ENCODE measurements at regions not wholly inside any gene's neighbourhood (a gene's known extent, or its start where the extent isn't known, plus 50 kb on each side); places are given as distances from the start of the nearest gene placed in this dataset.
"Not testable (repeated sequence)": the region's sequence is repeated elsewhere in the genome, so short reads cannot be mapped to it uniquely, and the experiment has no call there.

GRCh38 chr14:82897469-82898308 lies 1364.0 kb upstream of the SEL1L start:
- Histone ChIP-seq H3K4me1 (ENCODE audit: control insufficient read depth, insufficient read depth, low read length) (no peaks in the 10 kb centered on the region), H3K36me3 (ENCODE audit: insufficient read depth, low read length) (no peaks in the 10 kb centered on the region), H3K9ac (ENCODE audit: low read depth, low read length) (no peak overlapping the region), H3K4me3 (ENCODE audit: low read length) (no peak overlapping the region), H3K27me3 (ENCODE audit: control insufficient read depth, insufficient read depth, low read length) (no peaks in the 10 kb centered on the region), H3K4me2 (ENCODE audit: low read length) (no peak overlapping the region), H3K9me3 (replicated peaks; ENCODE audit: low read length) (no peaks in the 10 kb centered on the region)

GRCh38 chr14:82905762-82906161 lies 1372.1 kb upstream of the SEL1L start:
- H3K9me3 ChIP-seq (replicated peaks; ENCODE audit: low read length) = peaks cover 2% of the 10 kb centered on the region
- no peaks in the 10 kb centered on the region for H3K36me3 ChIP-seq (ENCODE audit: insufficient read depth, low read length)
- H3K27me3 ChIP-seq (ENCODE audit: control insufficient read depth, insufficient read depth, low read length) = no peaks in the 10 kb centered on the region
- H3K4me1 ChIP-seq (ENCODE audit: control insufficient read depth, insufficient read depth, low read length) = no peaks in the 10 kb centered on the region
- H3K4me3 ChIP-seq (ENCODE audit: low read length) = no peak overlapping the region
- no peak overlapping the region for H3K9ac ChIP-seq (ENCODE audit: low read depth, low read length)
- H3K4me2 ChIP-seq (ENCODE audit: low read length) = no peak overlapping the region

- Histone ChIP-seq H3K4me1 (ENCODE audit: control insufficient read depth, insufficient read depth, low read length) (no peaks in the 10 kb centered on the region), H3K4me3 (ENCODE audit: low read length) (no peak overlapping the region), H3K27me3 (ENCODE audit: control insufficient read depth, insufficient read depth, low read length) (no peaks in the 10 kb centered on the region), H3K9me3 (replicated peaks; ENCODE audit: low read length) (no peaks in the 10 kb centered on the region), H3K4me2 (ENCODE audit: low read length) (no peak overlapping the region), H3K36me3 (ENCODE audit: insufficient read depth, low read length) (no peaks in the 10 kb centered on the region), H3K9ac (ENCODE audit: low read depth, low read length) (no peak overlapping the region)
Observed at GRCh38 chr14:82911930-82912329, 1378.3 kb upstream of the SEL1L start.

GRCh38 chr14:82913396-82913795 lies 1379.7 kb upstream of the SEL1L start:
- Histone ChIP-seq H3K4me1 (ENCODE audit: control insufficient read depth, insufficient read depth, low read length) (no peaks in the 10 kb centered on the region), H3K4me2 (ENCODE audit: low read length) (no peak overlapping the region), H3K9me3 (replicated peaks; ENCODE audit: low read length) (no peaks in the 10 kb centered on the region), H3K27me3 (ENCODE audit: control insufficient read depth, insufficient read depth, low read length) (no peaks in the 10 kb centered on the region), H3K9ac (ENCODE audit: low read depth, low read length) (no peak overlapping the region), H3K4me3 (ENCODE audit: low read length) (no peak overlapping the region), H3K36me3 (ENCODE audit: insufficient read depth, low read length) (no peaks in the 10 kb centered on the region)

GRCh38 chr14:82915381-82915780 lies 1381.7 kb upstream of the SEL1L start:
- H3K27me3 ChIP-seq (ENCODE audit: control insufficient read depth, insufficient read depth, low read length) = no peaks in the 10 kb centered on the region
- H3K9ac ChIP-seq (ENCODE audit: low read depth, low read length) = no peak overlapping the region
- no peak overlapping the region for H3K4me3 ChIP-seq (ENCODE audit: low read length)
- H3K4me2 ChIP-seq (ENCODE audit: low read length) = no peak overlapping the region
- H3K36me3 ChIP-seq (ENCODE audit: insufficient read depth, low read length) = no peaks in the 10 kb centered on the region
- no peaks in the 10 kb centered on the region for H3K4me1 ChIP-seq (ENCODE audit: control insufficient read depth, insufficient read depth, low read length)
- peaks cover 4% of the 10 kb centered on the region for H3K9me3 ChIP-seq (replicated peaks; ENCODE audit: low read length)

- no peaks in the 10 kb centered on the region for H3K4me1 ChIP-seq (ENCODE audit: control insufficient read depth, insufficient read depth, low read length)
- H3K9ac ChIP-seq (ENCODE audit: low read depth, low read length) = no peak overlapping the region
- H3K27me3 ChIP-seq (ENCODE audit: control insufficient read depth, insufficient read depth, low read length) = no peaks in the 10 kb centered on the region
- H3K36me3 ChIP-seq (ENCODE audit: insufficient read depth, low read length) = no peaks in the 10 kb centered on the region
- no peak overlapping the region for H3K4me2 ChIP-seq (ENCODE audit: low read length)
- no peak overlapping the region for H3K4me3 ChIP-seq (ENCODE audit: low read length)
- peaks cover 6% of the 10 kb centered on the region for H3K9me3 ChIP-seq (replicated peaks; ENCODE audit: low read length)
Observed at GRCh38 chr14:82935691-82936090, 1402.0 kb upstream of the SEL1L start.

GRCh38 chr14:82951171-82951570 lies 1417.5 kb upstream of the SEL1L start:
- H3K9ac ChIP-seq (ENCODE audit: low read depth, low read length) = no peak overlapping the region

GRCh38 chr14:82963756-82964155 lies 1430.1 kb upstream of the SEL1L start:
- Histone ChIP-seq H3K9me3 (replicated peaks; ENCODE audit: low read length) (peaks cover 3% of the 10 kb centered on the region), H3K27me3 (ENCODE audit: control insufficient read depth, insufficient read depth, low read length) (no peaks in the 10 kb centered on the region), H3K4me3 (ENCODE audit: low read length) (no peak overlapping the region), H3K4me2 (ENCODE audit: low read length) (no peak overlapping the region), H3K4me1 (ENCODE audit: control insufficient read depth, insufficient read depth, low read length) (no peaks in the 10 kb centered on the region), H3K9ac (ENCODE audit: low read depth, low read length) (no peak overlapping the region), H3K36me3 (ENCODE audit: insufficient read depth, low read length) (no peaks in the 10 kb centered on the region)

More at GRCh38 chr14:82951171-82951570, 1417.5 kb upstream of the SEL1L start:
- Histone ChIP-seq H3K9me3 (replicated peaks; ENCODE audit: low read length) (no peaks in the 10 kb centered on the region), H3K4me3 (ENCODE audit: low read length) (no peak overlapping the region), H3K36me3 (ENCODE audit: insufficient read depth, low read length) (no peaks in the 10 kb centered on the region), H3K27me3 (ENCODE audit: control insufficient read depth, insufficient read depth, low read length) (no peaks in the 10 kb centered on the region), H3K4me2 (ENCODE audit: low read length) (no peak overlapping the region), H3K4me1 (ENCODE audit: control insufficient read depth, insufficient read depth, low read length) (no peaks in the 10 kb centered on the region)

GRCh38 chr14:82987502-82988124 lies 1454.0 kb upstream of the SEL1L start:
- Histone ChIP-seq H3K4me3 (ENCODE audit: low read length) (no peak overlapping the region), H3K36me3 (ENCODE audit: insufficient read depth, low read length) (no peaks in the 10 kb centered on the region), H3K9ac (ENCODE audit: low read depth, low read length) (no peak overlapping the region), H3K9me3 (replicated peaks; ENCODE audit: low read length) (peaks cover 3% of the 10 kb centered on the region), H3K4me2 (ENCODE audit: low read length) (no peak overlapping the region), H3K4me1 (ENCODE audit: control insufficient read depth, insufficient read depth, low read length) (no peaks in the 10 kb centered on the region), H3K27me3 (ENCODE audit: control insufficient read depth, insufficient read depth, low read length) (no peaks in the 10 kb centered on the region)

GRCh38 chr14:82994547-82994946 lies 1460.9 kb upstream of the SEL1L start:
- H3K4me3 ChIP-seq (ENCODE audit: low read length); H3K27me3 ChIP-seq (ENCODE audit: control insufficient read depth, insufficient read depth, low read length); H3K4me1 ChIP-seq (ENCODE audit: control insufficient read depth, insufficient read depth, low read length); H3K36me3 ChIP-seq (ENCODE audit: insufficient read depth, low read length); H3K4me2 ChIP-seq (ENCODE audit: low read length); H3K9me3 ChIP-seq (replicated peaks; ENCODE audit: low read length); H3K9ac ChIP-seq (ENCODE audit: low read depth, low read length): not testable (repeated sequence)

- Histone ChIP-seq H3K4me3 (ENCODE audit: low read length) (no peak overlapping the region), H3K4me2 (ENCODE audit: low read length) (no peak overlapping the region), H3K36me3 (ENCODE audit: insufficient read depth, low read length) (no peaks in the 10 kb centered on the region), H3K27me3 (ENCODE audit: control insufficient read depth, insufficient read depth, low read length) (no peaks in the 10 kb centered on the region), H3K9ac (ENCODE audit: low read depth, low read length) (no peak overlapping the region), H3K9me3 (replicated peaks; ENCODE audit: low read length) (no peaks in the 10 kb centered on the region), H3K4me1 (ENCODE audit: control insufficient read depth, insufficient read depth, low read length) (no peaks in the 10 kb centered on the region)
Observed at GRCh38 chr14:82999802-83000201, 1466.1 kb upstream of the SEL1L start.
